Esophagus muscularis mucosa (tissue), 4 donors: ENCODE measurements at regions not wholly inside any gene's neighbourhood (a gene's known extent, or its start where the extent isn't known, plus 50 kb on each side); places are given as distances from the start of the nearest gene placed in this dataset.

Experiments used
- DNase-seq: peaks from one replicate; pipeline ENCODE4 v3.0.0-alpha.2; 2017; ENCODE audit errors: extremely low spot score
- H3K27ac ChIP-seq, 4 donors: fragments of 200-600 bp; sonication (generic); replicated peaks in 1 of 4; 1 replicate in 3 of 4; 2 replicates in 1 of 4; pipeline ENCODE4 v1.5.1; 2016 to 2019; ENCODE audit warnings: mild to moderate bottlenecking in 1 of 4
- H3K27me3 ChIP-seq, 4 donors: fragments of 200-600 bp; sonication (generic); one replicate each; pipeline versions ENCODE4 v1.5.1 to v1.6.0; 2016 to 2019
- H3K36me3 ChIP-seq, 4 donors: fragments of 200-600 bp; sonication (generic); one replicate each; pipeline ENCODE4 v1.5.1; 2016 to 2019
- H3K4me1 ChIP-seq, 4 donors: fragments of 200-600 bp; sonication (generic); one replicate each; pipeline ENCODE4 v1.5.1; 2016 to 2019
- H3K4me3 ChIP-seq, 4 donors: fragments of 200-600 bp; sonication (generic); 1 replicate in 2 of 4; 2 replicates in 2 of 4; pipeline ENCODE4 v1.5.1; 2016 to 2019; ENCODE audit warnings: mild to moderate bottlenecking in 4 of 4, moderate library complexity in 1 of 4
- H3K9me3 ChIP-seq, 4 donors: fragments of 200-600 bp; sonication (generic); 1 replicate in 3 of 4; 2 replicates in 1 of 4; pipeline ENCODE4 v1.5.1; 2016 to 2019
- CTCF ChIP-seq, 3 experiments: fragments of 200-600 bp in 2 of 3; fragments of 450-650 bp in 1 of 3; sonication (generic) in 2 of 3; IDR thresholded peaks; one replicate each; pipeline ENCODE4 v1.5.1; 2017 to 2019; ENCODE audit warnings: antibody characterized with exemption in 3 of 3, mild to moderate bottlenecking in 2 of 3, moderate library complexity in 1 of 3
- EP300 ChIP-seq: sonication (generic); formaldehyde crosslinking; IDR thresholded peaks from one replicate; pipeline ENCODE4 v1.6.1; 2017; ENCODE audit warnings: antibody characterized with exemption
- POLR2A ChIP-seq: fragments of 450-650 bp; IDR thresholded peaks from one replicate; pipeline ENCODE4 v1.6.1; 2017; ENCODE audit warnings: antibody characterized with exemption, moderate library complexity, mild to moderate bottlenecking, low read depth
- POLR2AphosphoS5 ChIP-seq, 2 donors: sonication (generic); formaldehyde crosslinking; IDR thresholded peaks; one replicate each; pipeline ENCODE4 v1.6.1; 2017; ENCODE audit warnings: antibody characterized with exemption in 2 of 2
- WGBS: methylation state at CpG from one replicate; pipeline ENCODE4 v1.1.5; 2018; 5-methylcytosine and 5-hydroxymethylcytosine counted together
- intact Hi-C: fragments of 100-400 bp; cut with DNase I; formaldehyde crosslinking; loops from one replicate; pipeline ENCODE4 v1.15.1; 2023

GRCh38 chr5:63603996-63604395 lies 358.2 kb downstream of the HTR1A start:
- H3K36me3 ChIP-seq: no peaks in the 10 kb centered on the region
- 79% methylated on average over 3 of the region's 3 CpGs for WGBS
- no peaks in the 10 kb centered on the region for H3K4me1 ChIP-seq
- H3K27me3 ChIP-seq: no peaks in the 10 kb centered on the region
- no peak overlapping the region for H3K27ac ChIP-seq
- no peaks in the 10 kb centered on the region for H3K9me3 ChIP-seq
- no peak overlapping the region for H3K4me3 ChIP-seq
- TF ChIP-seq POLR2A: no peak
- TF ChIP-seq CTCF (IDR thresholded peaks at IDR 0.05): no peak
- TF ChIP-seq EP300: no peak
- no peak for TF ChIP-seq POLR2AphosphoS5 (IDR thresholded peaks at IDR 0.05)
- intact Hi-C loops: no loop called here
- DNase-seq: no peak

GRCh38 chr5:63602971-63603370 lies 359.3 kb downstream of the HTR1A start:
- H3K27me3 ChIP-seq: no peaks in the 10 kb centered on the region
- no peak overlapping the region for H3K27ac ChIP-seq
- H3K4me1 ChIP-seq: no peaks in the 10 kb centered on the region
- H3K4me3 ChIP-seq: no peak overlapping the region
- intact Hi-C loops: no loop called here
- DNase-seq: no peak
- TF ChIP-seq POLR2AphosphoS5 (IDR thresholded peaks at IDR 0.05): no peak
- TF ChIP-seq POLR2A: no peak
- no peak for TF ChIP-seq EP300
- no peak for TF ChIP-seq CTCF (IDR thresholded peaks at IDR 0.05)
- no peaks in the 10 kb centered on the region for H3K36me3 ChIP-seq
- H3K9me3 ChIP-seq: no peaks in the 10 kb centered on the region

- Histone ChIP-seq H3K27ac (no peak overlapping the region), H3K4me1 (no peaks in the 10 kb centered on the region), H3K36me3 (no peaks in the 10 kb centered on the region), H3K4me3 (no peak overlapping the region), H3K9me3 (peaks cover 0 to 12% (median 0%) of the 10 kb centered on the region in 4 donors), H3K27me3 (no peaks in the 10 kb centered on the region)
- TF ChIP-seq POLR2AphosphoS5 (IDR thresholded peaks at IDR 0.05) (no peak), EP300 (no peak), POLR2A (no peak), CTCF (IDR thresholded peaks at IDR 0.05) (no peak)
- DNase-seq: no peak
- intact Hi-C loops: no loop called here
Measured at GRCh38 chr5:63596254-63596653, 366.0 kb downstream of the HTR1A start.

- no peak overlapping the region for H3K27ac ChIP-seq
- H3K4me1 ChIP-seq: no peaks in the 10 kb centered on the region
- no peak for DNase-seq
- H3K27me3 ChIP-seq: no peaks in the 10 kb centered on the region
- no peak overlapping the region for H3K4me3 ChIP-seq
- TF ChIP-seq EP300: no peak
- intact Hi-C loops: no loop called here
- H3K9me3 ChIP-seq: no peaks in the 10 kb centered on the region
- no peaks in the 10 kb centered on the region for H3K36me3 ChIP-seq
Measured at GRCh38 chr5:63573380-63573779, 388.9 kb downstream of the HTR1A start.

- no peak for TF ChIP-seq EP300
- no peak for TF ChIP-seq CTCF (IDR thresholded peaks at IDR 0.05)
- TF ChIP-seq POLR2A: no peak
- no peak for TF ChIP-seq POLR2AphosphoS5 (IDR thresholded peaks at IDR 0.05)
- intact Hi-C loops: no loop called here
- Histone ChIP-seq H3K4me1 (no peaks in the 10 kb centered on the region), H3K27me3 (no peaks in the 10 kb centered on the region), H3K36me3 (no peaks in the 10 kb centered on the region), H3K9me3 (no peaks in the 10 kb centered on the region), H3K4me3 (no peak overlapping the region), H3K27ac (no peak overlapping the region)
- no peak for DNase-seq
- 76% methylated on average over 1 of the region's 1 CpG for WGBS
Measured at GRCh38 chr5:63572740-63573139, 389.5 kb downstream of the HTR1A start.
